HG02981 (cell line): ENCODE measurements at regions not wholly inside any gene's neighbourhood (a gene's known extent, or its start where the extent isn't known, plus 50 kb on each side); places are given as distances from the start of the nearest gene placed in this dataset.
"Not testable (repeated sequence)": the region's sequence is repeated elsewhere in the genome, so short reads cannot be mapped to it uniquely, and the experiment has no call there.

Experiments
- ATAC-seq: cut with Tn5 transposase; IDR thresholded peaks from one replicate; pipeline ENCODE4 v1.9.1; 2021; ENCODE audit warnings: mild to moderate bottlenecking, moderate library complexity; ENCODE audit not compliant: unreplicated experiment

GRCh38 chr9:124124729-124125650, 113.4 kb downstream of the LHX2 start:
- no peak for ATAC-seq

- ATAC-seq, result no peak
Measured at GRCh38 chr9:124125651-124125977, 114.0 kb downstream of the LHX2 start.

GRCh38 chr9:124126648-124127646, 115.4 kb downstream of the LHX2 start:
- no peak for ATAC-seq

- ATAC-seq, result no peak
Measured at GRCh38 chr9:124128568-124129166, 117.1 kb downstream of the LHX2 start.

- no peak for ATAC-seq
Measured at GRCh38 chr9:124130277-124131075, 118.9 kb downstream of the LHX2 start.

GRCh38 chr9:124131518-124131917, 120.0 kb downstream of the LHX2 start:
- ATAC-seq, result not testable (repeated sequence)

GRCh38 chr9:124132671-124133147, 121.1 kb downstream of the LHX2 start:
- no peak for ATAC-seq

- no peak for ATAC-seq
Measured at GRCh38 chr9:124133727-124134126, 122.2 kb downstream of the LHX2 start.

GRCh38 chr9:124134526-124134925, 123.0 kb downstream of the LHX2 start:
- no peak for ATAC-seq

GRCh38 chr9:124135813-124136365, 121.9 kb upstream of the NEK6 start:
- no peak for ATAC-seq

- peak; percentile 71 for ATAC-seq
Measured at GRCh38 chr9:124137009-124137943, 120.5 kb upstream of the NEK6 start.

- no peak for ATAC-seq
Measured at GRCh38 chr9:124137944-124138335, 119.8 kb upstream of the NEK6 start.

GRCh38 chr9:124139001-124139400, 118.7 kb upstream of the NEK6 start:
- no peak for ATAC-seq

GRCh38 chr9:124140941-124141568, 116.7 kb upstream of the NEK6 start:
- ATAC-seq, result no peak

- not testable (repeated sequence) for ATAC-seq
Measured at GRCh38 chr9:124144561-124145123, 113.1 kb upstream of the NEK6 start.

- no peak for ATAC-seq
Measured at GRCh38 chr9:124146031-124146561, 111.7 kb upstream of the NEK6 start.

GRCh38 chr9:124149992-124150391, 107.8 kb upstream of the NEK6 start:
- no peak for ATAC-seq

GRCh38 chr9:124163760-124164255, 93.9 kb upstream of the NEK6 start:
- ATAC-seq, result no peak
